Germinal center (tissue), 1 donor: ENCODE measurements at regions not wholly inside any gene's neighbourhood (a gene's known extent, or its start where the extent isn't known, plus 50 kb on each side); places are given as distances from the start of the nearest gene placed in this dataset.
"Not testable (repeated sequence)": the region's sequence is repeated elsewhere in the genome, so short reads cannot be mapped to it uniquely, and the experiment has no call there.

Source experiments
- DNase-seq: peaks from one replicate; pipeline ENCODE4 v3.0.0; 2012; ENCODE audit warnings: mixed read lengths, low spot score

- DNase-seq, result no peak
Measured at GRCh38 chr20:40893610-40894236, 134.9 kb upstream of the TOP1 start.

- DNase-seq, result no peak
Measured at GRCh38 chr20:40894237-40894630, 134.4 kb upstream of the TOP1 start.

GRCh38 chr20:40895182-40895581 lies 133.4 kb upstream of the TOP1 start:
- no peak for DNase-seq

GRCh38 chr20:40896814-40897700 lies 131.6 kb upstream of the TOP1 start:
- DNase-seq, result no peak

- no peak for DNase-seq
Measured at GRCh38 chr20:40899344-40899743, 129.3 kb upstream of the TOP1 start.

- DNase-seq, result no peak
Measured at GRCh38 chr20:40900666-40901215, 127.9 kb upstream of the TOP1 start.

GRCh38 chr20:40902661-40903060 lies 126.0 kb upstream of the TOP1 start:
- no peak for DNase-seq

- DNase-seq, result no peak
Measured at GRCh38 chr20:40908309-40908708, 120.3 kb upstream of the TOP1 start.

GRCh38 chr20:40909489-40909888 lies 119.1 kb upstream of the TOP1 start:
- DNase-seq, result not testable (repeated sequence)

- DNase-seq, result not testable (repeated sequence)
Measured at GRCh38 chr20:40910436-40910835, 118.2 kb upstream of the TOP1 start.

GRCh38 chr20:40911152-40911551 lies 117.5 kb upstream of the TOP1 start:
- DNase-seq, result not testable (repeated sequence)

GRCh38 chr20:40913224-40914185 lies 115.1 kb upstream of the TOP1 start:
- no peak for DNase-seq

- no peak for DNase-seq
Measured at GRCh38 chr20:40915756-40916155, 112.9 kb upstream of the TOP1 start.

GRCh38 chr20:40916276-40916675 lies 112.3 kb upstream of the TOP1 start:
- DNase-seq, result no peak

GRCh38 chr20:40920291-40920690 lies 108.3 kb upstream of the TOP1 start:
- DNase-seq, result no peak

GRCh38 chr20:40922865-40923264 lies 105.8 kb upstream of the TOP1 start:
- no peak for DNase-seq

- no peak for DNase-seq
Measured at GRCh38 chr20:40925829-40926510, 102.7 kb upstream of the TOP1 start.

- no peak for DNase-seq
Measured at GRCh38 chr20:40926928-40927327, 101.7 kb upstream of the TOP1 start.

GRCh38 chr20:40930561-40930960 lies 98.1 kb upstream of the TOP1 start:
- DNase-seq, result no peak

- no peak for DNase-seq
Measured at GRCh38 chr20:40931410-40932044, 97.1 kb upstream of the TOP1 start.

GRCh38 chr20:40932436-40932835 lies 96.2 kb upstream of the TOP1 start:
- DNase-seq, result no peak
